HEK293T (cell line): ENCODE measurements at regions not wholly inside any gene's neighbourhood (a gene's known extent, or its start where the extent isn't known, plus 50 kb on each side); places are given as distances from the start of the nearest gene placed in this dataset.

Experiments used
- CTCF ChIA-PET: fragments of 350-600 bp; formaldehyde crosslinking; extraction: SDS; loops from one replicate; lab custom pipeline; 2021; ENCODE audit warnings: antibody characterized with exemption, inconsistent platforms; lab: Yijun Ruan, JAX
- POLR2A ChIA-PET: fragments of 350-600 bp; formaldehyde crosslinking; extraction: SDS; loops from one replicate; lab custom pipeline; 2020; ENCODE audit warnings: antibody characterized with exemption, inconsistent platforms; lab: Yijun Ruan, JAX
- DNase-seq: peaks from one replicate; pipeline ENCODE4 v3.0.0; 2012; ENCODE audit warnings: mixed read lengths; ENCODE audit errors: extremely low spot score
- ARNT ChIP-seq: fragments of 450-650 bp; IDR thresholded peaks from 2 replicates; pipeline ENCODE4 v1.6.1; 2017; ENCODE audit warnings: mild to moderate bottlenecking
- BHLHE40 ChIP-seq: fragments of 450-650 bp; IDR thresholded peaks from 2 replicates; pipeline ENCODE4 v1.6.1; 2016; ENCODE audit warnings: mild to moderate bottlenecking, moderate library complexity, borderline replicate concordance
- CTBP1 ChIP-seq: fragments of 450-650 bp; IDR thresholded peaks from 2 replicates; pipeline ENCODE4 v1.6.1; 2016; ENCODE audit warnings: borderline replicate concordance
- ELF4 ChIP-seq: fragments of 450-650 bp; IDR thresholded peaks from 2 replicates; pipeline ENCODE4 v1.6.1; 2017; ENCODE audit warnings: antibody characterized with exemption
- FOXA1 ChIP-seq: fragments of 450-650 bp; IDR thresholded peaks from 2 replicates; pipeline ENCODE4 v1.6.1; 2016; ENCODE audit warnings: mild to moderate bottlenecking
- FOXK2 ChIP-seq: fragments of 450-650 bp; IDR thresholded peaks from 2 replicates; pipeline ENCODE4 v1.6.1; 2016; ENCODE audit warnings: mild to moderate bottlenecking
- FOXM1 ChIP-seq: fragments of 450-650 bp; IDR thresholded peaks from 2 replicates; pipeline ENCODE4 v1.6.1; 2017; ENCODE audit warnings: mild to moderate bottlenecking, borderline replicate concordance
- HDGF ChIP-seq: fragments of 450-650 bp; IDR thresholded peaks from 2 replicates; pipeline ENCODE4 v1.6.1; 2017; ENCODE audit warnings: antibody characterized with exemption, borderline replicate concordance
- L3MBTL2 ChIP-seq: fragments of 450-650 bp; conservative IDR thresholded peaks from 2 replicates; pipeline ENCODE4 v1.6.1; 2016; ENCODE audit warnings: mild to moderate bottlenecking
- LEF1 ChIP-seq: fragments of 450-650 bp; IDR thresholded peaks from 2 replicates; pipeline ENCODE4 v1.6.1; 2017; ENCODE audit warnings: mild to moderate bottlenecking, borderline replicate concordance
- NFRKB ChIP-seq: fragments of 450-650 bp; IDR thresholded peaks from 2 replicates; pipeline ENCODE4 v1.6.1; 2016; ENCODE audit warnings: mild to moderate bottlenecking, moderate library complexity
- PKNOX1 ChIP-seq: fragments of 450-650 bp; IDR thresholded peaks from 2 replicates; pipeline ENCODE4 v1.6.1; 2016
- SP1 ChIP-seq: fragments of 450-650 bp; IDR thresholded peaks from 2 replicates; pipeline ENCODE4 v1.6.1; 2017
- SUZ12 ChIP-seq: fragments of 450-650 bp; IDR thresholded peaks from 2 replicates; pipeline ENCODE4 v1.6.1; 2016; ENCODE audit warnings: mild to moderate bottlenecking
- TARDBP ChIP-seq: fragments of 450-650 bp; IDR thresholded peaks from 2 replicates; pipeline ENCODE4 v1.6.1; 2016
- ZNF384 ChIP-seq: fragments of 450-650 bp; IDR thresholded peaks from 2 replicates; pipeline ENCODE4 v1.6.1; 2016

GRCh38 chr7:109322833-109323232 is 753.2 kb downstream of the DNAJB9 start:
- TF ChIP-seq FOXM1, result no peak
- TF ChIP-seq ELF4, result no peak
- no peak for TF ChIP-seq PKNOX1
- no peak for TF ChIP-seq LEF1
- TF ChIP-seq L3MBTL2, result no peak
- no peak for TF ChIP-seq HDGF
- TF ChIP-seq NFRKB, result no peak
- no peak for TF ChIP-seq ARNT
- no peak for TF ChIP-seq FOXA1
- no peak for TF ChIP-seq FOXK2
- no peak for DNase-seq
- POLR2A ChIA-PET, result no interaction called here
- CTCF ChIA-PET, result interaction anchor here (0.6 kb wide), 1 partner anchor 8 kb away, joined by 3 read pairs; no protein-coding TSS in a partner anchor

- DNase-seq, result no peak
- ChIA-PET CTCF (no interaction called here), POLR2A (no interaction called here)
- TF ChIP-seq SP1 (no peak), FOXK2 (no peak), ARNT (no peak), FOXM1 (no peak), ZNF384 (no peak), FOXA1 (no peak), BHLHE40 (no peak), NFRKB (no peak), PKNOX1 (no peak), LEF1 (no peak), SUZ12 (no peak), TARDBP (no peak), L3MBTL2 (no peak), HDGF (no peak), CTBP1 (no peak), ELF4 (no peak)
These were observed 761.7 kb downstream of the DNAJB9 start for GRCh38 chr7:109331423-109331822.

GRCh38 chr7:109335951-109336350 is 766.3 kb downstream of the DNAJB9 start:
- TF ChIP-seq ELF4 (no peak), SP1 (no peak), FOXM1 (no peak), NFRKB (no peak), HDGF (no peak), LEF1 (no peak), FOXA1 (no peak), L3MBTL2 (no peak), SUZ12 (no peak)
- ChIA-PET POLR2A (no interaction called here), CTCF (no interaction called here)
- DNase-seq, result no peak

- TF ChIP-seq SUZ12 (no peak), FOXA1 (no peak), NFRKB (no peak), ARNT (no peak), TARDBP (no peak), ZNF384 (no peak), FOXM1 (no peak), FOXK2 (no peak), ELF4 (no peak), HDGF (no peak), LEF1 (no peak), SP1 (no peak), PKNOX1 (no peak)
- ChIA-PET POLR2A (no interaction called here), CTCF (no interaction called here)
- no peak for DNase-seq
These were observed 766.9 kb downstream of the DNAJB9 start for GRCh38 chr7:109336531-109336930.

- POLR2A ChIA-PET, result no interaction called here
- no peak for DNase-seq
- TF ChIP-seq TARDBP, result no peak
- no peak for TF ChIP-seq FOXM1
- TF ChIP-seq ZNF384, result no peak
- no peak for TF ChIP-seq CTBP1
- no peak for TF ChIP-seq ARNT
- TF ChIP-seq FOXA1, result no peak
- no peak for TF ChIP-seq SUZ12
- no peak for TF ChIP-seq PKNOX1
- TF ChIP-seq SP1, result no peak
- TF ChIP-seq NFRKB, result no peak
- TF ChIP-seq L3MBTL2, result no peak
- TF ChIP-seq ELF4, result no peak
- TF ChIP-seq HDGF, result no peak
- TF ChIP-seq LEF1, result no peak
- no peak for TF ChIP-seq FOXK2
- no peak for TF ChIP-seq BHLHE40
- CTCF ChIA-PET, result no interaction called here
These were observed 774.0 kb downstream of the DNAJB9 start for GRCh38 chr7:109343678-109344077.

- ChIA-PET CTCF (no interaction called here), POLR2A (no interaction called here)
- no peak for DNase-seq
- TF ChIP-seq NFRKB, result no peak
- no peak for TF ChIP-seq TARDBP
These were observed 781.8 kb downstream of the DNAJB9 start for GRCh38 chr7:109351493-109351892.
